EH (cell line): ENCODE measurements at regions not wholly inside any gene's neighbourhood (a gene's known extent, or its start where the extent isn't known, plus 50 kb on each side); places are given as distances from the start of the nearest gene placed in this dataset.
"Not testable (repeated sequence)": the region's sequence is repeated elsewhere in the genome, so short reads cannot be mapped to it uniquely, and the experiment has no call there.

Experiments used
- DNase-seq: peaks from one replicate; pipeline ENCODE4 v3.0.0-alpha.2; 2015; ENCODE audit warnings: low read depth

DNA sequence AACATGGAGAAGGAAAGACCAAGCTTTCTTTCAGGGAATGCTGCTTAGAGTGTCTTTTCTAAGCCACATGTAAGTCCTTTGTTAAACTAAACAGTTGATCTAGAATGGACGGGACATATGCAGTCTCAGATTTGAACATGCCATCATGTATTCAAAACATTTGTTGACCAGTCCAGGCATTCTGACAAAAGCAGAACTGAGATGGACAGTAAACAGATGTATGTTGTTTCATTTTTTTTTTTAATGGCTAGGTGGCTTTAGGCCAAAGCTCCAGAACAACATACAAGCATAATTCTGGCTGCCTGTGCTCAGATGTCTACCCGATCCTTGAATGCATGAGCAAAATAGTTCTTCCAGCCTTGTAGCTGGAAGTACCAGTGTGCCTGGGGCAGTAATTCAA, 1211.4 kb upstream of the FAM98A start:
- DNase-seq, result no peak

DNA sequence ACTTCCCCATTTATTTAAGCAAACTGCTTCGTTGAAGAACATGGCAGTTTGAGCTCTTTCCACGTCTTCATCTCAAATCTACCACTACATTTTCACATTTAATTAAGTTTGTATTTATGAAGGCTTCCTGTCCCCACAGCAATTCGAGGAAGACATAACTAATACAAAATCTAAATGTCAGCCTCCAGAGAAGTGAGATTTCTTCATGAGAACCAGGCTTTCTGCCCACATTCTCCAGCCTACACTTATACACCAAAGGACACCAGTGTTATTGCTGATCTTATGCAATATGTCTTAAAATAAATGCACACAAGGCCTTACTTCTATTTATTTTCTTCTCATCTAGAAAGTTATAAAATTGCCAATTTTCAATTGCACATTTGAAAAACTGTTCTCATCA, 1209.3 kb upstream of the FAM98A start:
- DNase-seq, result no peak

DNA sequence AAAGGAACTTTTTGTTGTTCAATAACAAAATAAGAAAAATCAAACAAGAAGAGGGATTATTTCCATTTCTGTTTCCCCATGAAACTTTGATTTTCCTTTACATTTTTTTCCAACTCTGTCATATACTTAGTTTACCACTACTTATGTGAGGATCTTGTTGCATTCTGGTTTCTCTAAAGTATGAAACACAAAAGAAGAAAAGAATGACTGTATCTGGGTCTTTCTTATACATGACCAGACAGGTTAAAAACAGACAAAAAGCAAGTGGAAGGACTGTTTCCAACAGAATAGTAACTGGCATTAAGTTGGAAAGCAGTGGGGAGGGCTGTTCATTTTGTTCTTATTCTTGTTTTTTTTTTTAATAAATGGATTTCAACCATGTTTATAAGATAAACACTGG, 1207.8 kb upstream of the FAM98A start:
- DNase-seq, result no peak

DNA sequence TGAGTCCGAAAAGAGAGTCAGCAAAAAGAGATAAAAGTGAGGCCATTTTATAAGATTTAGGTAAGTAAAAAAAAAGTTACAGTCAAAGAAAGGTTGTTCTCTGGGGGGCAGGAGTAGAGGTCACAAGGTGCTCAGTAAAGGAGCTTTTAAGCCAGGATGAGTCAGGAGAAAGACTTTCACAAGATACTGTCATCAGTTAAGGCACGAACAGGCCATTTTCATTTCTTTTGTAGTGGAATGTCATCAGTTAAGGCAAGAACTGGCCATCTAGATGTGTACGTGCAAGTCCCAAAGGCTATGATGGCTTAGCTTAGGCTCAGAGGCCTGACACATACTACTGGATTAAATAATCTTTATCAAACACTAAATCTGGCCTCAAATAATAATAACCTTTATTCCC, 1207.3 kb upstream of the FAM98A start:
- DNase-seq, result no peak

DNA sequence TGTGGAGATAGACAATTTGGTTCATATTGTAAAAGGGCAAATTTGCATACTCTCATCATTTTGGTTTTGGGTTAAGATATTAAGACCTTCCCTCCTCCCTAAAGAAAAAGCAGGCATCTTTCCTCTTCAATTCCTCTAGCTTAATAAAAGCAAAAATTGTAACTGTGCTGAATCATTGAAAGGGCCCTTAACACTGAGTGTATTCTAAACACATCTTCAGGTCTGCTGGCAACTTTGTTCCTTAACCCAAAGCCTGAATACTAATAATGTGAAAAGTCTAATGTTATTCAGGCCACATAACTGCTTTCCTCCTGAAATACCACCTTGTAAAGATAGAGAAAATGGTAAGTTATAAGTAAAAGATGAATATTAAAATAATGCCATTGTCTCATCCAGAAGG, 1200.5 kb upstream of the FAM98A start:
- no peak for DNase-seq

DNA sequence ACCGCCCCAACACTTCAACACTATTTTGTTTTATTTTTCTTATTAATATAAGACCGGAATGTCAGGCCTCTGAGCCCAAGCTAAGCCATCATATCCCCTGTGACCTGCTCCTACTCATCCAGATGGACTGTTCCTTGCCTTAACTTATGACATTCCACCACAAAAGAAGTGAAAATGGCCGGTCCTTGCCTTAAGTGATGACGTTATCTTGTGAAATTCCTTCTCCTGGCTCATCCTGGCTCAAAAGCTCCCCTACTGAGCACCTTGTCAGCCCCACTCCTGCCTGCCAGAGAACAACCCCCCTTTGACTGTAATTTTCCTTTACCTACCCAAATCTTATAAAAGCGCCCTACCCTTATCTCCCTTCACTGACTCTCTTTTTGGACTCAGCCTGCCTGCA, 1196.5 kb upstream of the FAM98A start:
- not testable (repeated sequence) for DNase-seq

DNA sequence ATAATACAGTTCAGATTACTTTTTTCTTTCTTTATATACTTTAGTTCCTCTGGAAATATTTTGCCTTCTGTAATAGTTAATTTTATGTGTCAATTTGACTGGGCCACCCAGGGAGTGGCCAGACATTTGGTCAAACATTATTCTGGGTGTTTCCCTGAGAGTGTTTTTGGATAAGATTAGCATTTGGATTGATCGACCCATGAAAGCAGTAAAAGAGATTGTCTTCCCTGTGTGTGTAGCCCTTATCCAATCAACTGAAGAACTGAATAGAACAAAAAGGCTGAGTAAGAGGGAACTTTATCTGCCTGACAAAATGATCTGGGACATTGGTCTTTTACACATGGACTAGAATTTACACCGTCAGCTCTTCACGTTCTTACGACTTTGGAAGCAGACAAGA, 1190.1 kb upstream of the FAM98A start:
- DNase-seq, result no peak

DNA sequence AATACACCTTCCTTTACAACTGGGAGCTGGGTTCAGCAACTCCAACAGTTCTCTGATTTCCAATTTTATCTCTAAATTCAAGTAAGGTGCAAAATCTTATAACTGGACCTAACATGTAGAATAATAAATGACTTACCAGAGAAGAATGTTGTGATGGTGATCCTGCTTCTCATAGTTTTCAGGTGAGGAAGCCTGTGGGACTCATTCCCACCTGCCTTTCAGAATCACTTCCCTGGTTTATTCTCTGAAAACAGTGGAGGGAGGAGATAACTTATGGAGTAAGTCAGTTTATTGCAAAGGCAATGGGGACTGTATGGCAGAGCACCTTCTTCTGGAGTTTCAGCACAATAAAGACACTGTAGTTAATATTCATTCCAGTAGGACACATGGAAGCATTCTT, 1188.2 kb upstream of the FAM98A start:
- DNase-seq, result no peak

DNA sequence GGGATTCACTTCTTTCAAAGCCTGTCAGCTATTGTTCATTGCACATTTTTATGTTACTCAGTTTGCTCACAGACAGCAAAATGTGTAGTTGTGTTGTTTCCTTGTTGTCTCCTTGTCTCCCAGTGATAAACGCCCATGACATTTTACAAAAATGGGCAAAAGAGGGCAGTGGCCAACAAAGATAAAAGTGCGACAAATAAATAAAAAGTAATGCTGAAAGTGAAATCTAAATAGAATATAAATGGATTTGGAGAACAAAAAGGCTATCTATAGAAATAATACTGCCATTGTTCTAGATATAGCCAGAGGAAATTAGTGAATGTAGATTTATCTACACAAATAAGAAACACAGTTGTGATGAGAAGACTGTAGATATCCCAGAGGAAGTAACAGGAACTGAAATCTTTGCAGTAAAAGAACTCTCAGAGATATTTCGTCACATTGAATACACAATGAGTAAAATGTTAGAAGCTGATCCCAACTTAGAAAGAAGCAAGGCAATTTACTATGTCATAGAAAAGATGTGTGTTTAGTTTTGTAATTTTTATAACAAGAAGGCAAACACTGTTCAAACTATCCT, 1186.2 kb upstream of the FAM98A start:
- DNase-seq, result no peak

DNA sequence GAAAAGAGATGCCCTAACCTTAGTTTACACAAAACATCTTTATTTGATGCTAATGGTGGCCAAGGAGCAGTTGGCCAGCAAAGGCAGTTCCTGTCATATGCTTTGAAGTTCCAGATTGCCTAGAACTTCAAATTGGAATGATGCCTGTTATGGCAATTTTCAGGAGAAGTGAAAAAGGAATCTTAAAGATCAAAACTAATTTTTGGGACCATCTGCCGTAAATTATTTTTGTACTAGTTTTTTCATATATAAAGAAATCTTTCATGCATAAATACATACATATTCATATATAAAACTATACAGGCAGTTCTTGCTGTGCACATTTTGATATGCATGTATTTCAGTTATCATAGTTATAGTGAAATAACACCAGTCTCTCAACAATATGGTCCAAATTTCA, 1185.6 kb upstream of the FAM98A start:
- no peak for DNase-seq

DNA sequence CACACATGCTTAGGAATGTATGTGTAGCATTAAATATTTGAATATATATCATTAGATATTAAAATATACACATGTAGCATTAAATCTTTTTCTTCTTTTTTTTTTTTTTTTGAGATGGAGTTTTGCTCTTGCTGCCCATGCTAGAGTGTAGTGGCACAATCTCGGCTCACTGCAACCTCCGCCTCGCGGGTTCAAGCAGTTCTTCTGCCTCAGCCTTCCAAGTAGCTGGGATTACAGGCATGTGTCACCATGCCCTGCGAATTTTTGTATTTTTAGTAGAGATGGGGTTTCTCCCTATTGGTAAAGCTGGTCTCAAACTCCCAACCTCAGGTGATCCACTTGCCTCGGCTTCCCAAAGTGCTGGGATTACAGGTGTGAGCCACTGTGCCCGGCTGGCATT, 1151.6 kb upstream of the FAM98A start:
- DNase-seq, result not testable (repeated sequence)

DNA sequence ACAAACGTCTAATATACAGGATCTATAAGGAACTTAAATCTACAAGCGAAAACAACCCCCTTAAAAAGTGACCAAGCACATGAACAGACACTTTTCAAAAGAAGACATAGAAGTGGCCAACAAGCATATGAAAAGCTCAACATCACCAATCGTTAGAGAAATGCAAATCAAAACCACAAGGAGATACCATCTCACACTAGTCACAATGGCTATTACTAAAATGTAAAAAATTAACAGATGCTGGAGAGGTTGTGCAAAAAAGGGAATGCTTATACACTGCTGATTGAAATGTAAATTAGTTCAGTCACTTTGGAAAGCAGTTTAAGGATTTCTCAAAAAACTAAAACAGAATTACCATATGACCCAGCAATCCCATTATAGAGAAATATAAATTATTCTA, 1148.5 kb upstream of the FAM98A start:
- no peak for DNase-seq

DNA sequence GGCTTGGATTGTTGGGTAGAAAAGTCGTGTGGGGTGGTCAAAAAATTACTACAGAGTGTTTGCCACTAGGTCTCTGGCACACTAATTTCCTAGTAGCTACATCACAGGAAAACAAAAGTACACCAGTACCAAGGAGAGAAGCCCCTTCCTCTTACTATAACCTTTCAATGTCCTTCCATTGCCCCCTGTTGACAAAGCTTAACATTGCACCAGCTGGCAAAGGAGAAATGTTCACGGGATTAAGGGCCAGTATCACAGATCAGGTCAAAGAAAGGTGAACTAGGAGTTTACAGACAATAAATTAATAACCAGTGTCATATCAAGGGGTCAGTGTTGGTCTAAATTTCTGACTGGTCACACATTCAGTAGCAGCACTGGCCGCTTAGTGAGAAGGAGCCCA, 1139.6 kb upstream of the FAM98A start:
- no peak for DNase-seq

DNA sequence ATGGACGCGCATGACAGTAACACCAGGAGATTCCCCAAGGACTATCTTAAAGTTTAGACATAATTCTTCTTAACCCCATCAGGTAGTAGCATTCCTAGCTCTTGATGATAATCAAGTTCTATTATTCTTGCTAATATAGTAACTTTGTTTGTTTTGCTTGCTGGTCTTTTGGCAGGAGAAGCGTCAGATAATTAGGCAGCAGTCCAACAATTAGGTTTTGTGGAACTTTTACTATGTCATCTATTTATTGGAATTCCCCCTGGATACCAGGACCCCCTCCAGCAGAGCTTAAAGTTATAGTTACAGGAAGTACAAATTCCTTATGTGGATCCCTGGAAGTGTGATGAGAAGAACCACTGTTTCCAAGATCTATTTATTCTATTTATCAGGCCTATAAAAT, 1138.0 kb upstream of the FAM98A start:
- no peak for DNase-seq

DNA sequence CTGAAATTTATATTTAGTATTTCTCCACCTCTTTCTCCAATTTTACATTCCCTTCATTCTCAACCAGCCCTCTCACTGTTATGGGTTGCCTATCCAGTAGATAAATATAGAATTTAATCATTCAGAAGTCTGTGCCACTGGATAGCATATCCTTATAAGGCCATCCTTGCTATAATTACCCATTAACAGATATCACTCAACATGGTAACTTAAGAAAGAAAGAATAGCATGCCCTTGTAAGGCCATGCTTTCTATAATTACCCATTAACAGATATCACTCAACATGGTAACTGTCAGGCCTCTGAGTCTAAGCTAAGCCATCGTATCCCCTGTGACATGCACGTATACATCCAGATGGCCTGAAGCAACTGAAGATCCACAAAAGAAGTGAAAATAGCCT, 1137.4 kb upstream of the FAM98A start:
- DNase-seq, result no peak

DNA sequence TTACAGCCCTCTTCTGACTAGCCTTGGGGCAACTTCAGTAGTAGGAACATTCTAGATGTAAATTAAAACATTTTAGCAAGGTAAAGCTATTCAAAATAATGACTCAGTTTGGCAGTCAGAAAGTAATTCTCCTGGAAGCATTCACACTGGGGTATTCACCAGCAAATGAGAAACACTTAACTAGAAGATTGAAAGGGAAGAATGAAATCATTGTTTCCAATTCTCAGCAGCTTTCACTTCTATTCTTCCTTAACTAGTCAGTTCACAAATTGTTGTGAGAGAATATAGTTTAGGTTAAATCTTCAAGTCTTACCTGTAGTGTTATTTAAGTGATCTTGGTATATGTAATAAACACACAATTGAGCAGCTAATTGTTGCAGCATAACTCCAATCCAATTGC, 1135.6 kb upstream of the FAM98A start:
- DNase-seq, result no peak

DNA sequence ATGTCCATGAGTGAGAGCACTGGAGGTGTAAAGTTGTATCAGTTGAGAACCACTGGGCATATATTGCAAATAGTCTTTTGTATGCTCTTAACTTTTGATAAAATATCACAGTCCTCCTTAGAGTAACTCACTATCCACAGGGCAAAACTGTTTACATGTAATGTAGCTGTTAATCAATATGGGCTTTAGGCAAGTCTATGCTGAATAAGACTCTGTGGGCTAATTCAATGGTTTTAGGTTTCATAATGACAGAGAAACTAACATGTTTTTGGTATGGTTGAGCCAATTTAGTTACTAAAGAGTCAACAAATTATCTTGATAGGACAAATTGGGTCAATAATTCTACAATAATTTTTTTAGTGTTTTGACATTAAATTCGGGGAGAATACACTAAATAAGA, 1134.9 kb upstream of the FAM98A start:
- no peak for DNase-seq

DNA sequence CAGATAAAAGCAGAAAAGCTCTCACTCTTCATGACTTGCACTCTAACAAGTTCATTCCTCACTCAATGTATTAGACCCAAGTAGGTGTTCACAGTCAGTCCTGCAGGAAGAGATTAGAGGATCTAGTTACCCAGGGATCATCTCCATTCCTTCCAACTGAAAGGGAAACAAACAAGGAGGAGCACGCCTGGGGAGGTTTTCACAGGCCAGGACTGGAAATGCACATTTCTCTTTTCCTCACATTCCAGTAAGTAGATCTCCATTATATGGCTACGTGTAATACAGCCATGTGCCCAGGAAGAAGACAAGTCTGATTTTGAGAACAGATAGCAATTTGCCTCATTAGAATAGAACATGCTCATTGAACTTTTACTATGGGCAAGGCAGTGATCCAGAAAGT, 1132.2 kb upstream of the FAM98A start:
- no peak for DNase-seq

DNA sequence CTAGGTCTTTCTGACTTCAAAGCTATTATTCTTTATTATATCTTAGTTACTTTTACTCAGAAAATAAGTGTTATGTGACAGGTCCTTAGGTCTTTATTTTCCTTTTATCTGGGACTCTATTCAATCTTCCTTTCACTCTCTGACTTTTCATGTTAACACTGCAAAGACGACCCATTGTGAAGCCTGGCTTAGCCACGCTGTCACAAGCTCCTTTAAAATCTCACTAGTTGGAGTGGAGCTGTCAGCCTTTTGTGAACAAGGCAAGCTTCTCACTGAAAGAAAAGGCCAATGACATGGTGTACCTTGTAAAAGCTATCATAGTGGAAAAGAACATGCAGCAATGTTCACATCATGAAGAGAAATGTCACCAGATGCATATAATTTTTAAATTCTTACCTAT, 1130.7 kb upstream of the FAM98A start:
- DNase-seq, result no peak

DNA sequence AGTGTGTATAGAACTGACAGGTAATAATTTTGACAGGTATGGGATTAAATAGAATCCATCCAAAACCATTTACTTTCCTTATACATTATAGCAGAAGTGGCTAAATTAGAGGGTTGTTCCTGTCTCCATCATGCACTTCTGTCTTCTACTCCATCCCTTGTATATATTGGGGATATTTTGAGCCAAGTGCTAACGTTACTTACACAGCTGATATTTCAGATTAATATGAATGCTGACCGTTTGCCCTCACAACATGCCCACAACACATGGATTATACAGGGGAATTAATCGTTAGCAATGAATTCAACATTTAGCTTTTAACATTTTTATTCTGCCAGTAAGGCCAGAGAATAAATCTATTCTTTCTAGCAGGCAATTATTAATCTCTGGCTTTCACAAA, 1125.0 kb upstream of the FAM98A start:
- DNase-seq, result no peak

DNA sequence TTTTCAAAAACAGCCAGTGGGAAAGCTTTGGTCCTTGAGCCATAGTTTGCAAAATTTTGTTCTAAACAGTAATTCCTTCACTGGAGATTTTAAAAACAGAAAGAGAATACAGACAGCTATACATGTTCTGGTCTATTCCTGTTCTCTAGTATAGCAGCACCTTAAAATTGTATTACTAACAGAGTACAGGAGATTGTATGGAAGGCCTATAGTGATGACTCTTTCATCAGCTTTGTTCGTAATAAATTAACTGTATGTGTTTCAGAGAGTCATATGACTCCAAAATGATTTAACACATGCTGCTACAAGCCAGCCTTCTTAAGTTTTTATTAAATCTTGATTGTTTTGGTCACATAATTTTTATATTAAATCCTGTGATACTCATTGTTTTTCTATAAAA, 1124.6 kb upstream of the FAM98A start:
- no peak for DNase-seq

DNA sequence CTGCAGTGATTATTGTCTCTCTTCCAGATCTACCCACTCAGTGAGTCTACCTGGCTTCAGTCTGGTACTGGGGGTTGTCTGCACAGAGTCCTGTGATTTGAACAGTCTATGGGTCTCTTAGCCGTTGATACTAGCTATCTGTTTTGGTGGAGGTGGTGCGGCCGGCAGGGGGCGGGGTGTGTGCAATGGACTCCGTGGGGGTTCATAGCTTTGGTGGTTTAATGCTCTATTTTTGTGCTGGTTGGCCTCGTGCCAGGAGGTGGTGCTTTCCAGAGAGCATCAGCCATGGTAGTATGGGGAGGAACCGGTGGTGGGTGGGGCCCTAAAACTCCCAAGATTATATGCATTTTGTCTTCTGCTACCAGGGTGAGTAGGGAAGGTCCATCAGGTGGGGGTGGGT, 1120.1 kb upstream of the FAM98A start:
- no peak for DNase-seq

DNA sequence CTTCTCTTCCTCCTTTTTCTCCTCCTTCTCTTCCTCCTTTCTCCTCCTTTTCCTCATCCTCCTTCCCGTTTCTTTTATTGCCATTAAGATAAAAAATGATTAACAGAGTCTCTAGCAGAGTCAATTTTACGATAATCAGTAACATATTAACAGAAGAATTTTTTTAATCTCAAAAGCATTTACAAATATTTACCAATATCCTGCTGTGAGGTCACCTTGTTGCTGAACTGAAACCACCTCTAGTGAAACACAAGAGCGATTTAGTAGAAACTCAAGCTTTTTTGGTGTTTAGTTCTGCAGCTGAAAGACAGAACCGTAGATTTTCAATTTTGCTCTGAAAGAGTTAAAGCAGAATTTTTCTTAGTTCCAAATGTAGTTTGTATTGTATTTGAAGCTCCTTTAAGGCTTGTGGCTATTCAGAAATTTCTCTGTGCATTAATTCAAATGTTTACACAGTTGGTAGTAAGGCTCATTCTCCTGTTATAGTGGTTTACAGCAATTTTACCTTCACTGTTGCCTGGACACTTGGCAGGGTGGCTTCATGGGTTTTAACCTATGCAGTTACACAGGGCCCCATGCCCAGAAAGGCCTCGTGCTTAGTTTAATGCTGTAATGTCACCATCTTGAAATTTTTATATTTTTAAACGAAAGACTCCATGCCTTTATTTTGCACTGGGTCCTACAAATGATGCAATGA, 1106.6 kb upstream of the FAM98A start:
- DNase-seq, result no peak

DNA sequence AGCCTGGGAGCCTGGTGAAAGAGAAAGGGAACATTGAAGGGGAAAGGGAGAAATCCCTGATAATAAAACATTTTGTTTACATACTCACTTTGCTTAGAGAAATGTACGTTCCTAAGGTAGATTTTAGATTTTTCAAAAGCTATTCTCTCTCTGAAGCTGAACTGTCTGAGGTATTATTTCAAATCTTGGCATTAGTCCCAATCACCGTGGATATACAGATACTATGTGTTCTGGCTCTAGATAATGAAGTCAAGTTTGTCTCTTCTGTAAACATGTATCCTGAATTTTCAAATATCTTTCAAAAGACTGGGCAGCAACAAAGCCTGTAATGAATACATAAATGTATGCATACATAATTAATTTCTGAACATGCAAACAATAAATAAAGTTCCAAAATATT, 1104.2 kb upstream of the FAM98A start:
- no peak for DNase-seq
